HG03565 (cell line): ENCODE measurements at regions not wholly inside any gene's neighbourhood (a gene's known extent, or its start where the extent isn't known, plus 50 kb on each side); places are given as distances from the start of the nearest gene placed in this dataset.
"Not testable (repeated sequence)": the region's sequence is repeated elsewhere in the genome, so short reads cannot be mapped to it uniquely, and the experiment has no call there.

Experiments used
- ATAC-seq: cut with Tn5 transposase; IDR thresholded peaks from one replicate; pipeline ENCODE4 v1.9.1; 2021; ENCODE audit warnings: mild to moderate bottlenecking, moderate library complexity; ENCODE audit not compliant: unreplicated experiment

GRCh38 chr18:26653943-26654615 is 105.7 kb upstream of the KCTD1 start:
- ATAC-seq, result no peak

- ATAC-seq, result no peak
Measured at GRCh38 chr18:26652501-26652900, 104.1 kb upstream of the KCTD1 start.

- ATAC-seq, result no peak
Measured at GRCh38 chr18:26650310-26651268, 102.2 kb upstream of the KCTD1 start.

GRCh38 chr18:26649193-26649543 is 100.8 kb upstream of the KCTD1 start:
- ATAC-seq, result no peak

- peak; percentile 50 for ATAC-seq
Measured at GRCh38 chr18:26648509-26649192, 100.3 kb upstream of the KCTD1 start.

- ATAC-seq, result no peak
Measured at GRCh38 chr18:26646901-26647300, 98.5 kb upstream of the KCTD1 start.

- no peak for ATAC-seq
Measured at GRCh38 chr18:26642440-26643348, 94.3 kb upstream of the KCTD1 start.

GRCh38 chr18:26640541-26640940 is 92.2 kb upstream of the KCTD1 start:
- no peak for ATAC-seq

GRCh38 chr18:26639149-26639548 is 90.8 kb upstream of the KCTD1 start:
- no peak for ATAC-seq

GRCh38 chr18:26637983-26638382 is 89.6 kb upstream of the KCTD1 start:
- no peak for ATAC-seq

GRCh38 chr18:26637324-26637723 is 89.0 kb upstream of the KCTD1 start:
- ATAC-seq, result no peak

GRCh38 chr18:26635466-26635865 is 87.1 kb upstream of the KCTD1 start:
- no peak for ATAC-seq

- ATAC-seq, result no peak
Measured at GRCh38 chr18:26634631-26635030, 86.3 kb upstream of the KCTD1 start.

- no peak for ATAC-seq
Measured at GRCh38 chr18:26631135-26631534, 82.8 kb upstream of the KCTD1 start.

GRCh38 chr18:26630596-26630995 is 82.2 kb upstream of the KCTD1 start:
- no peak for ATAC-seq

- no peak for ATAC-seq
Measured at GRCh38 chr18:26628017-26628416, 79.7 kb upstream of the KCTD1 start.

GRCh38 chr18:26624443-26624842 is 76.1 kb upstream of the KCTD1 start:
- no peak for ATAC-seq

GRCh38 chr18:26623314-26623713 is 75.0 kb upstream of the KCTD1 start:
- not testable (repeated sequence) for ATAC-seq

GRCh38 chr18:26621161-26622026 is 73.0 kb upstream of the KCTD1 start:
- ATAC-seq, result peak; percentile 81

GRCh38 chr18:26619350-26619749 is 71.0 kb upstream of the KCTD1 start:
- no peak for ATAC-seq
